Activated CD4-positive, CD25-positive, alpha-beta regulatory T cell treated with anti-CD3 and anti-CD28 coated beads, Interleukin-2, amount 50 U/mL, for 72 hours (primary cell): ENCODE measurements at regions not wholly inside any gene's neighbourhood (a gene's known extent, or its start where the extent isn't known, plus 50 kb on each side); places are given as distances from the start of the nearest gene placed in this dataset.

Source experiments
- DNase-seq: peaks from one replicate; pipeline ENCODE4 v3.0.0; 2021

DNA sequence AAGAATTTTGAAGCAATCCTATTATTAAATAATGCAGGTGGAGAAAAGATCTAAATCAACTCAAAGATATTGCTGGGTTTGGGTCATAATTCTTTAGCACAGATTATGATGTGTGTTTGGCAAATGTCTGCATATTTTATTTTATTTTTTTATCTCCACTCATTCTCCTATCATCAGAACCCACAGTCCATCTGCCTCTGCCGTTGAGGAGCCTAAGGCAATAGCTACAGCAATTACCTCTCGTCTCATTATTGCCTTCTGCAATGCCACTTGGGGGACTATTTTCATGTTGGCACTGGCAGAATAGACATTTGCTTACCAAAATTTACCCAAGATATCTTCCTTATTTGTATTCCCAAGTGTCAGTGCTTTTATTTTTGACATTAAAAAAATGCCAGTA lies 815.9 kb upstream of the CNTNAP5 start:
- no peak for DNase-seq

DNA sequence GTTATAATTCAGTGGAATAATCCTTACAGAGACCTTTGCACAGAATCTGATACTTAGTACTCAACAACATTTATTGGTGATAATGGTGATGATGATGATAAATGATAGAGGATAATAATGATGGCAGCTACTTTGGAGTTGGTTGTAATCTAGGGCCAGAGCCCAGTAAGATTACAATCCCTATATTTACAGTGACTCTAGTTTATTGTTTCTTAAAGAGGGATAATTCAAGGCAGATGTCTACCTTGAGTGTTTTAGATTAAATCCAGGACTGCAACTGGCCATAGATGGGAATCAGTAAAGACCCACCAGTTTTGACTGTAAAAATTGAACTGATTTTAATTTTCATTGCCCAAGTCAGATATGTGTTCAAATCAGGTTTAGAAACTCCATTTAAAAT lies 813.9 kb upstream of the CNTNAP5 start:
- no peak for DNase-seq

DNA sequence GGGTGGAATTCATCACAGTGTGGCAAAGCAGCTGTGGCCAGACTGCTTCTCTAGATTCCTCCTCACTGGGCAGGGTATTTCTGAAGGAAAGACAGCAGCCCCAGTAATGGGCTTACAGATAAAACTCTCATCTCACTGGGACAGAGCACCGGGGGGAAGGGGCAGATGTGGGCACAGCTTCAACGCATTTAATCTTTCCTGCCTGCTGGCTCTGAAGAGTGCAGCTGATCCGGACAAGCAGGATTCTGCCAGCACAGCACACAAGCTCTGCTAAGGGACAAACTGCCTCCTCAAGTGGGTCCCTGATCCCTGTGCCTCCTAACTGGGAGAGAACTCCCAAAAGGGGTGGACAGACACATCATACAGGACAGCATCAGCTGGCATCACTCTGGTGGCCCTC lies 779.9 kb upstream of the CNTNAP5 start:
- no peak for DNase-seq

DNA sequence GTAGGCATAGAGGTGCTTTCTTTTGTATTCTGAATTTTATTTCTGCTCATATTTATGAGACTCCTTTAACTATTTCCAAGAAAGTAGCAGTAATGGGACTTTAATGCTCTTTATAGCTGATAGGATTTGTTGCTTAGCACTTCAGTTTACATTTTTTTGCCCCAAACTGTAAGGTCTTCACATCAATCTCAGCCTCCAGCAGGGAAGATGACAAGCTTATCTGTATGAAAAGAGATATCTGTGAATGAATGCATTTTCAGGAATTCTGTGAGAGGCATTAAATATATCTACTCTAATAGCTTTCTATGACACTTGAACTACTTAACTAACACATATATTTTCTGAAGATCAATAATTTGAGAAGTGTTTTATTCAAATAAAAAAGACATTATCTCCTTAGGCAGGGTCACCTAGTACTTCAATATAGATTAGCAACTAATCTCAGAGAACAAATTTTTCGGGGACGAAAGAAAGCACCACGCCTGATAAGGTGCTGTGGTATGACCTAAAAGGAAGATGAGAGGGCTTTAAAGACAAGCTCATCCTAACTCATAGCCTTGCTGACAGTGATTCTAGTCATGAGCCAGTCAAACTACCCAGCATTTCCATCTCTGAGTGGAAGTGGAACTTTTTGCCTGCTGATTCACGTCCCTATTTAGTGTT lies 766.1 kb upstream of the CNTNAP5 start:
- DNase-seq: no peak

DNA sequence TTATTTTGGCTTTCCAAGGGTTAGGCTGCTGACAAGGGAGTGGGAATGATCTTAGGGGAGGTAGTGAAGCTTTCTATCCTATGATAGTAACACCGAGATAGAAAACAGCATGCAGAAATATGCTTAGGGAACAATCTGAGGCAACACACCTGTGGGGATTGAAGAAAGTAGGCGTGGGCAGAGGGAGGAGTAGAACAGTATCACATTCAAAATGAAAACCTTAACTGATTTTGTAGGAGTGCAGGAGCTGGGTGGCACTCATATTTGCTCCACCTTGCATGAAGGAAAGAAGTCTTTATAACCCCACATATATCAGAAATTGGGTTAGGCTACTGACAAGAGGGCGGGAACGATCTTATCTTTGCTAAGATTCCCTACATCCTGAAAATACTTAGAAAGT lies 762.2 kb upstream of the CNTNAP5 start:
- DNase-seq: no peak

DNA sequence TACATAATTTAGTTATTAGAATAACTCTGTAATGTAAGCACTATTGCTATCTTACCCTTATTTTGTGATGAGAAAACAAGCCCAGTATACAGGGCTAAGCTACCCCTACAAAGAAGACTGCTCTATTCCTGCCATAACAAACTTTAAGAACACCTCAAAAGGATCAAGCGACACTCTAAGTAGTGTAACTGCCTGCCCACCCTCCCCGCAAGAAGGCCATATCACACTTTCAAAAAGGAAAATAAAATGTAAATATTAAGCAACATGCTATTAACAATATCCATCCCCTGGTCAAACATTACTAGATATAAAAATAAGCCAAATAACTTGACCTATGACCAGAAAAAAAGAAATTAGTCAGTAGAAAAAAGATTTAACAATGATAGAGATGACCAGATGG lies 741.7 kb upstream of the CNTNAP5 start:
- no peak for DNase-seq

DNA sequence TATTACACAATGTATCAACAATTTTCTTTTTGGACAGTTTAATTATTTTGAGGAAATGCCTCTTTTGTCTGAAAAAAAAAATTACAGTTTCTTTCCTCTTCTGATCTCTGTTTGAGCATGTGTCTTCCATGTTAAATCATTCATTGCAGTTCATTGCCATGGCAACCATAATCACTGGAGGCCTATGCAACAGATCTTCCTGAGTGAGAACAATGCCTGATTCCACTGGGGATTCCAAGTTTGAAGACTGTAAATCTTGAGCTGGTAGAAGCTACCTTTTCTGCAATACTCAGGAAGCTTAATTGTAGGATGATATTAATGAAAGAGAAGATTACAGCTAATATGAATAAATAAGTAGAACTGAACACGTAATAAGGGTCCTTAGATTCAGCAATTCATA lies 721.4 kb upstream of the CNTNAP5 start:
- DNase-seq: no peak
